Right lobe of liver (tissue), 6 donors: ENCODE measurements at regions not wholly inside any gene's neighbourhood (a gene's known extent, or its start where the extent isn't known, plus 50 kb on each side); places are given as distances from the start of the nearest gene placed in this dataset.

Experiments
- ATAC-seq, 4 donors: fragments of 200-7000 bp; cut with Tn5 transposase; one replicate each; pipeline ENCODE4 v1.9.1; 2020; ENCODE audit warnings: mild to moderate bottlenecking in 4 of 4, moderate library complexity in 4 of 4
- DNase-seq, 3 donors: peaks; one replicate each; pipeline ENCODE4 v3.0.0-alpha.2; 2020
- H3K27ac ChIP-seq, 3 donors: fragments of 200-600 bp; one replicate each; pipeline ENCODE4 v1.8.0; 2022
- H3K27me3 ChIP-seq, 2 donors: fragments of 200-600 bp; one replicate each; pipeline ENCODE4 v1.8.0; 2022
- H3K36me3 ChIP-seq, 4 donors: fragments of 200-600 bp; sonication (generic) in 1 of 4; one replicate each; pipeline versions ENCODE4 v1.5.1 to v1.8.0; 2017 to 2022; ENCODE audit warnings: control low read depth in 1 of 4
- H3K4me1 ChIP-seq, 4 donors: fragments of 200-600 bp; sonication (generic) in 1 of 4; one replicate each; pipeline versions ENCODE4 v1.5.1 to v1.8.0; 2017 to 2022; ENCODE audit warnings: control low read depth in 1 of 4
- H3K4me3 ChIP-seq, 3 donors: fragments of 200-600 bp; one replicate each; pipeline ENCODE4 v1.8.0; 2022
- H3K9me3 ChIP-seq, 4 donors: fragments of 200-600 bp; sonication (generic) in 1 of 4; one replicate each; pipeline versions ENCODE4 v1.5.1 to v1.8.0; 2017 to 2022; ENCODE audit warnings: control low read depth in 1 of 4
- POLR2A ChIP-seq: fragments of 450-650 bp; IDR thresholded peaks from one replicate; pipeline ENCODE4 v1.6.1; 2017; ENCODE audit warnings: antibody characterized with exemption, mild to moderate bottlenecking
- WGBS: methylation state at CpG from one replicate; pipeline ENCODE4 v1.1.6; 2018; ENCODE audit warnings: low coverage, low lambda C conversion rate; ENCODE audit not compliant: insufficient coverage; ENCODE audit errors: missing lambda C conversion rate; 5-methylcytosine and 5-hydroxymethylcytosine counted together
- intact Hi-C, 2 donors: fragments of 100-400 bp; cut with DNase I; formaldehyde crosslinking; loops; one replicate each; pipeline versions ENCODE4 v1.11.2 to v1.14.1; 2022
- TF ChIP-seq, protein P1 (sequence below), 4 donors: fragments of 200-600 bp in 3 of 4; fragments of 450-650 bp in 1 of 4; IDR thresholded peaks; one replicate each; pipeline versions ENCODE4 v1.5.1 to v1.8.0; 2016 to 2022; ENCODE audit warnings: antibody characterized with exemption in 4 of 4, mild to moderate bottlenecking in 2 of 4
- donor health status: DM: no; HTN: yes; CAD: no.
- donor health status: DM: no; HTN: no; CAD: no.
- donor health status: DM: no; HTN: no; CAD: no.
- donor health status: DM: no; HTN: yes; CAD: no.
- donor health status: DM: no; HTN: yes; CAD: no.

DNA sequence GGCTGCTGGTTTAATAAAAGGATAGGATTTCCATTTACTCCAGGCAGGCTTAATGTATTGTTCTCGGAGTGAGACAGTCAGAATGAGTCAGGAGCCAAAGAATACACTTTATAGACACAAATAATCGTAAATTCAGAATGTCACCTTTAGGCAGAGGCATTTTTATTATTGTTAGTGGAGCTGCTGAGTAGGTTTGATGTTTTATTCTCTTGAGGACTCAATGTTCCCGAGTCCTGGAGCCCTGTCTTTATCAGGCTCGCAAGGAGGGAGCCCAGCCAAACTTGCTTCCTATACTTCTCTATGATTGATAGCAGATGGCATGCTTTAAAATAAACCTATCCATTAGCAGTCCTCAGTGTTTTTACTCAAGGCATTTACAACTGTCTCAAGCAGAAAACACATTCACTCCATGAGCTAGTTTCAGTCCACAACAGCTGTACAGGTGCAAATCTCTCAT, 492.3 kb upstream of the ZEB2 start:
- WGBS: 41% methylated on average over 4 of the region's 4 CpGs
- no peak for TF ChIP-seq POLR2A
- TF ChIP-seq, protein P1, sequence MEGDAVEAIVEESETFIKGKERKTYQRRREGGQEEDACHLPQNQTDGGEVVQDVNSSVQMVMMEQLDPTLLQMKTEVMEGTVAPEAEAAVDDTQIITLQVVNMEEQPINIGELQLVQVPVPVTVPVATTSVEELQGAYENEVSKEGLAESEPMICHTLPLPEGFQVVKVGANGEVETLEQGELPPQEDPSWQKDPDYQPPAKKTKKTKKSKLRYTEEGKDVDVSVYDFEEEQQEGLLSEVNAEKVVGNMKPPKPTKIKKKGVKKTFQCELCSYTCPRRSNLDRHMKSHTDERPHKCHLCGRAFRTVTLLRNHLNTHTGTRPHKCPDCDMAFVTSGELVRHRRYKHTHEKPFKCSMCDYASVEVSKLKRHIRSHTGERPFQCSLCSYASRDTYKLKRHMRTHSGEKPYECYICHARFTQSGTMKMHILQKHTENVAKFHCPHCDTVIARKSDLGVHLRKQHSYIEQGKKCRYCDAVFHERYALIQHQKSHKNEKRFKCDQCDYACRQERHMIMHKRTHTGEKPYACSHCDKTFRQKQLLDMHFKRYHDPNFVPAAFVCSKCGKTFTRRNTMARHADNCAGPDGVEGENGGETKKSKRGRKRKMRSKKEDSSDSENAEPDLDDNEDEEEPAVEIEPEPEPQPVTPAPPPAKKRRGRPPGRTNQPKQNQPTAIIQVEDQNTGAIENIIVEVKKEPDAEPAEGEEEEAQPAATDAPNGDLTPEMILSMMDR (IDR thresholded peaks at IDR 0.05): no peak
- H3K27me3 ChIP-seq: no peaks in the 10 kb centered on the region
- intact Hi-C loops: no loop called here
- no peaks in the 10 kb centered on the region for H3K4me1 ChIP-seq
- no peaks in the 10 kb centered on the region for H3K36me3 ChIP-seq
- H3K4me3 ChIP-seq: no peak overlapping the region
- H3K9me3 ChIP-seq: no peaks in the 10 kb centered on the region
- DNase-seq (no peak), ATAC-seq (no peak)
- H3K27ac ChIP-seq: no peak overlapping the region

DNA sequence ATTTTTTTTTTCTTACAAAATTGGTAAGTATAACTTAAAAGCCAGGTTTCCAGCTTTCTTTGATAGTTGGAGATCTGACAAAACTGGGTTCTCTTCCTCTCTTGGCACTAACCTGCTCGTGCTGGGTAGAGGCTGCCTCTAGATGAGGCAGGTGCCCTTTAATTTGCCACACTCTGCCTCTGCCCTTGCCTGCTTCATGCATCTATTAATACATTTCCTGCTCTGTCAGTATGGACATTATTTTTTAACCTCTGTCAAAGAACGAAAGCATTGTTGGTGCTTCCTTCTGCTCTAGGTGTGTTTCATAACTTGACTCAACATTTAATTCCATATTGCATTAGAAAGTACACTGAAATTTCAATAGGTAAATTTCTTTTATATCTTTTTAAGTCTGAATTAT, 490.7 kb upstream of the ZEB2 start:
- 52% methylated on average over 2 of the region's 2 CpGs for WGBS
- no peak overlapping the region for H3K4me3 ChIP-seq
- no peaks in the 10 kb centered on the region for H3K4me1 ChIP-seq
- H3K36me3 ChIP-seq: no peaks in the 10 kb centered on the region
- H3K27ac ChIP-seq: no peak overlapping the region
- DNase-seq (no peak), ATAC-seq (no peak)
- no peak for TF ChIP-seq POLR2A
- TF ChIP-seq, protein P1 (IDR thresholded peaks at IDR 0.05): no peak
- H3K27me3 ChIP-seq: no peaks in the 10 kb centered on the region
- H3K9me3 ChIP-seq: no peaks in the 10 kb centered on the region
- intact Hi-C loops: no loop called here

DNA sequence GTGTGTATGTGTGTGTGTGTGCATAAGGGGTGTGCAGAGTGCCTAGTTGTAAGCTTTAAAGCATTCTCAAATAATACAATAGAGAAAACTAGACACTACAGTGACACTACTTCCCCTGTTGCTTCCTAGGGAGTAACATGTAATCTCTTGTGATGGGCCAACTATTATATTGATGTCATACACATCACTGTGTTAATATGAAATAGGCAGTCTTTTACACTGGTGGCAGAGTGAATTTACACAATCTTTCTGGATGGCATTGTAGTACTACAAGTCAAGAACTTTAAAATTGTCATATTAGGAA, 488.0 kb upstream of the ZEB2 start:
- Histone ChIP-seq H3K4me3 (no peak overlapping the region), H3K27ac (no peak overlapping the region), H3K9me3 (no peaks in the 10 kb centered on the region), H3K4me1 (no peaks in the 10 kb centered on the region), H3K36me3 (no peaks in the 10 kb centered on the region), H3K27me3 (no peaks in the 10 kb centered on the region)
- intact Hi-C loops: no loop called here
- TF ChIP-seq, protein P1 (IDR thresholded peaks at IDR 0.05): no peak
- no peak for TF ChIP-seq POLR2A
- ATAC-seq: no peak
- DNase-seq: no peak

DNA sequence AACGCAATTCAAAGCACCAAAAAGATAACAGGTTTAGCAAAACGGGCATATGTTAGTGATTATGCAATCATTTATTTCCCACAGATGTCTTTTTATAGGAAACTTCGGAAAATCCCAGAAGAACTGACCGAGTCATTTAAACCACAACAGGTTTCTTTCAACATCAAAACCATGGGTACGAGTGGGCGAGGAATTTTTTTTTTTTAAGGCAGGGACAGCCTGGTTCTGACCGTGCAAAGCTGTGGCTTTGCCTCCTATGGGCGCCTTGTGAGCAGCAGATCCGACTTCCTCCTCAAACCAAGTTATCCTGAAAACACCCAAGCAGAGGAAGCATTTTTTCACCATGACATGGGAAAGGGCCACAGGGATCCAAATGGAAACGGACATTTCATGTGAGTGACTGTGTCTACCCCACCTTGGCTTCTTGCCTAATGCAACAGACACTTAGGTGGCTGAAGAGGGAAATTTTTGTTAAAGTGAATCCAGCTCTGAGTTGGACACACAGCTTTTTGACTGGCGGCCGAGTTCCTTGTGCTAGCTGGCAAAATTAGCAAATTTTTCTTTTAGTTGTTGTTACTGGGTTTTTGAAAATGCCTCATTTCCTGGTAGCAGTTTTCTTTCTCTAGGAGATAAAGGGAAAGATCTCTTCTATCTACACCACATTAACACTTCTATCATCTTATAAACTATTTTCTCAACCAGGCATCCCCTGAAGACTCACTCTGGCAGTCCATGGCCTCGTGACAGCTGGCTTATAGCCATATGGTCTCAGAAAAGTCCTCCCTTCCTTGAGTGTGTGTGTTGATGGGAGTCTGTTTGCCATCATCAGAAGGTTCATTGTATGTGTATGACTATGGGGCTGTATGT, 487.4 kb upstream of the ZEB2 start:
- DNase-seq (no peak), ATAC-seq (no peak)
- H3K9me3 ChIP-seq: no peaks in the 10 kb centered on the region
- H3K27ac ChIP-seq: no peak overlapping the region
- intact Hi-C loops: no loop called here
- H3K4me1 ChIP-seq: no peaks in the 10 kb centered on the region
- H3K4me3 ChIP-seq: no peak overlapping the region
- H3K36me3 ChIP-seq: no peaks in the 10 kb centered on the region
- 66% methylated on average over 10 of the region's 13 CpGs for WGBS
- H3K27me3 ChIP-seq: no peaks in the 10 kb centered on the region
- TF ChIP-seq, protein P1 (IDR thresholded peaks at IDR 0.05): no peak
- no peak for TF ChIP-seq POLR2A
